HepG2 (cell line): ENCODE measurements at regions not wholly inside any gene's neighbourhood (a gene's known extent, or its start where the extent isn't known, plus 50 kb on each side); places are given as distances from the start of the nearest gene placed in this dataset.

Experiments used
- ATAC-seq: fragments of 200-7000 bp; cut with Tn5 transposase; 3 replicates; pipeline ENCODE4 v1.9.1; 2020; ENCODE audit warnings: mild to moderate bottlenecking, moderate library complexity
- BruUV-seq: library from RNA; stranded (reverse); fragments of 400-500 nt; replicated peaks from 2 replicates; lab custom pipeline; 2021; lab: Mats Ljungman, UMichigan
- CTCF ChIA-PET: fragments of 300-600 bp; formaldehyde crosslinking; extraction: SDS; loops from one replicate; lab custom pipeline; 2021; ENCODE audit warnings: low total read pairs, inconsistent platforms, low intra/inter-chr PET ratio; lab: Yijun Ruan, JAX
- POLR2A ChIA-PET: fragments of 350-600 bp; sonication (Branson Sonifier 250); formaldehyde crosslinking; loops from one replicate; lab custom pipeline; 2020; ENCODE audit warnings: antibody characterized with exemption, inconsistent platforms; lab: Yijun Ruan, JAX
- DNase-seq: peaks from one replicate; pipeline ENCODE4 v3.0.0-alpha.2; 2015; ENCODE audit warnings: low spot score
- FAIRE-seq: peaks from 3 replicates; lab custom pipeline; 2011; peaks lifted over from hg19 to GRCh38; lab: Jason Lieb, UNC
- H2AFZ ChIP-seq: one replicate; pipeline ENCODE4 v1.6.1; 2011; ENCODE audit warnings: low read length, inconsistent platforms
- H3K27ac ChIP-seq: fragments of 300-600 bp; 3 replicates; pipeline ENCODE4 v1.8.0; 2011; ENCODE audit warnings: mixed run types, mild to moderate bottlenecking, mixed read lengths, low read length, inconsistent platforms; ENCODE audit not compliant: insufficient read depth; ENCODE audit errors: extremely low read length
- H3K27me3 ChIP-seq, 2 experiments: fragments of 200-600 bp in 1 of 2; 2 replicates in 1 of 2; 3 replicates in 1 of 2; pipeline versions ENCODE4 v1.6.0 to v1.8.0; 2011; ENCODE audit warnings: low read length in 2 of 2, mild to moderate bottlenecking in 2 of 2, moderate library complexity in 2 of 2, inconsistent platforms in 1 of 2; ENCODE audit not compliant: insufficient read depth in 2 of 2, control insufficient read depth in 1 of 2
- H3K36me3 ChIP-seq, 2 experiments: fragments of 200-600 bp in 1 of 2; replicated peaks in 1 of 2; 2 replicates in 1 of 2; 3 replicates in 1 of 2; pipeline versions ENCODE4 v1.5.1 to v1.8.0; 2011; ENCODE audit warnings: low read length in 2 of 2, inconsistent platforms in 1 of 2; ENCODE audit not compliant: insufficient read depth in 2 of 2, control insufficient read depth in 1 of 2
- H3K4me1 ChIP-seq: 2 replicates; pipeline ENCODE4 v1.5.1; 2012; ENCODE audit warnings: low read length, inconsistent platforms; ENCODE audit not compliant: insufficient read depth
- H3K4me2 ChIP-seq: 2 replicates; pipeline ENCODE4 v1.6.0; 2011; ENCODE audit warnings: low read depth, low read length, inconsistent platforms
- H3K4me3 ChIP-seq, 3 experiments: fragments of 200-600 bp in 1 of 3; sonication (generic), shearing (Covaris generic) in 1 of 3; replicated peaks in 1 of 3; 2 replicates each; pipeline ENCODE4 v1.5.1; 2011 to 2016; ENCODE audit warnings: low read length in 3 of 3, inconsistent platforms in 2 of 3, low read depth in 2 of 3, mild to moderate bottlenecking in 2 of 3, control low read depth in 1 of 3, mixed read lengths in 1 of 3; ENCODE audit not compliant: insufficient read depth in 1 of 3
- H3K79me2 ChIP-seq: one replicate; pipeline ENCODE4 v1.6.1; 2011; ENCODE audit warnings: low read length, inconsistent platforms; ENCODE audit not compliant: insufficient read depth
- H3K9ac ChIP-seq: 2 replicates; pipeline ENCODE4 v1.6.0; 2011; ENCODE audit warnings: mild to moderate bottlenecking, low read depth, low read length, inconsistent platforms; ENCODE audit not compliant: insufficient read depth
- H3K9me3 ChIP-seq: 2 replicates; pipeline ENCODE4 v1.5.1; 2012; ENCODE audit warnings: mild to moderate bottlenecking, low read length
- H4K20me1 ChIP-seq: 2 replicates; pipeline ENCODE4 v1.6.0; 2011; ENCODE audit warnings: inconsistent platforms, mild to moderate bottlenecking, low read length, moderate library complexity; ENCODE audit not compliant: insufficient read depth
- ARNT2 ChIP-seq: sonication (generic); formaldehyde crosslinking; IDR thresholded peaks from 2 replicates; pipeline ENCODE4 v1.8.0; 2022; ENCODE audit warnings: mild to moderate bottlenecking, low read depth, missing genetic modification reagents, moderate library complexity
- FOXK1 ChIP-seq: sonication (generic); formaldehyde crosslinking; IDR thresholded peaks from 2 replicates; pipeline ENCODE4 v1.4.0; 2020; ENCODE audit warnings: low read depth, missing genetic modification reagents, borderline replicate concordance
- GATAD2A ChIP-seq: IDR thresholded peaks from 2 replicates; pipeline ENCODE4 v1.6.1; 2016
- GLI4 ChIP-seq: sonication (generic); formaldehyde crosslinking; IDR thresholded peaks from 2 replicates; pipeline ENCODE4 v1.5.1; 2020; ENCODE audit warnings: missing genetic modification reagents, mild to moderate bottlenecking, moderate library complexity, borderline replicate concordance
- KDM4B ChIP-seq: sonication (generic); formaldehyde crosslinking; IDR thresholded peaks from 2 replicates; pipeline ENCODE4 v1.4.0; 2020; ENCODE audit warnings: missing genetic modification reagents
- MIXL1 ChIP-seq: IDR thresholded peaks from 2 replicates; pipeline ENCODE4 v1.6.1; 2016
- SMAD3 ChIP-seq: sonication (generic); formaldehyde crosslinking; IDR thresholded peaks from 2 replicates; pipeline ENCODE4 v1.4.0; 2020; ENCODE audit warnings: missing genetic modification reagents
- SP1 ChIP-seq, 2 experiments: fragments of 450-650 bp in 1 of 2; sonication (generic) in 1 of 2; formaldehyde crosslinking in 1 of 2; IDR thresholded peaks; 2 replicates each; pipeline versions ENCODE4 v1.4.0 to v1.6.1; 2016 to 2020; ENCODE audit warnings: missing genetic modification reagents in 1 of 2
- SUZ12 ChIP-seq: fragments of 150-350 bp; IDR thresholded peaks from 2 replicates; pipeline ENCODE4 v1.6.1; 2014; ENCODE audit warnings: low read depth, low read length
- TCF12 ChIP-seq, 2 experiments: fragments of 450-650 bp in 1 of 2; sonication (generic) in 1 of 2; formaldehyde crosslinking in 1 of 2; IDR thresholded peaks; 2 replicates each; pipeline versions ENCODE4 v1.6.1 to v1.8.0; 2017 to 2022; ENCODE audit warnings: antibody characterized with exemption in 1 of 2, mild to moderate bottlenecking in 1 of 2, missing genetic modification reagents in 1 of 2, moderate library complexity in 1 of 2
- ZMAT3 ChIP-seq: sonication (generic); formaldehyde crosslinking; conservative IDR thresholded peaks from 2 replicates; pipeline ENCODE4 v1.7.0; 2021; ENCODE audit warnings: missing genetic modification reagents
- ZNF253 ChIP-seq: sonication (generic); formaldehyde crosslinking; IDR thresholded peaks from 2 replicates; pipeline ENCODE4 v1.8.0; 2022; ENCODE audit warnings: mild to moderate bottlenecking, missing genetic modification reagents, borderline replicate concordance
- ZNF652 ChIP-seq: IDR thresholded peaks from 2 replicates; pipeline ENCODE4 v1.6.1; 2016; ENCODE audit warnings: low read depth, borderline replicate concordance
- ZSCAN9 ChIP-seq: IDR thresholded peaks from 2 replicates; pipeline ENCODE4 v1.6.1; 2016; ENCODE audit warnings: borderline replicate concordance
- WGBS: methylation state at CpG from one replicate; pipeline ENCODE4 v1.1.6; 2017; ENCODE audit warnings: low lambda C conversion rate; 5-methylcytosine and 5-hydroxymethylcytosine counted together
- in situ Hi-C: cut with HindIII; loops from 2 replicates; pipeline ENCODE4 v1.10.0; 2017; ENCODE audit warnings: low pct_unique_long_range_greater_than_20kb; ENCODE audit not compliant: extremely low pct_ligation_motif_present
- intact Hi-C: fragments of 100-400 bp; cut with micrococcal nuclease; formaldehyde crosslinking; loops from one replicate; pipeline ENCODE4 v1.10.0; 2022; ENCODE audit not compliant: unreplicated experiment
- TF ChIP-seq, protein P1 (sequence below): sonication (generic); formaldehyde crosslinking; IDR thresholded peaks from 2 replicates; pipeline ENCODE4 v1.5.0; 2020; ENCODE audit warnings: missing genetic modification reagents
- TF ChIP-seq, protein P2 (sequence below): sonication (generic); formaldehyde crosslinking; IDR thresholded peaks from 2 replicates; pipeline ENCODE4 v1.8.1; 2022; ENCODE audit warnings: low read depth, mild to moderate bottlenecking, missing genetic modification reagents
- TF ChIP-seq, protein P3 (sequence below): sonication (generic); formaldehyde crosslinking; IDR thresholded peaks from 2 replicates; pipeline ENCODE4 v1.4.0; 2020; ENCODE audit warnings: missing genetic modification reagents

DNA sequence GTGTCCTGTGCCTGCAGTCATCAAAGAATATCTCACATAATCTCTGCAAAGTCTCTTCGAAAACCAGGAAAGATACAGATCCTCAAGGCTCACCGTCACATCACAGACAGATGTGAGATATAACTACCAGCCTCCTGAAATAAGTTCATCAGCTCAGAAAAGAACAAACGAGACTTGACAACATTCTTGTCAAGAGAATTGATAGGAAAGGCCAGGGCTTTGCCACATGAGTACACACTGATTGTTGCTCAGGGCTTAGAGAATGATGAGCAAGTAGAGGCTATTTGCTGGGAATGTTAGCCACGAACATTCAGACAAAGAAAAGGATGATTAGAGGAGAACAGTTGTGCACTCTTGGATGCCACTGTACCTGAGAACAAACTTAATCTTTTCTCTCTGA lies 535.1 kb downstream of the ELAVL2 start:
- ChIA-PET CTCF (no interaction called here), POLR2A (no interaction called here)
- Histone ChIP-seq H3K9ac (no peak overlapping the region), H4K20me1 (no peaks in the 10 kb centered on the region), H3K27me3 (no peaks in the 10 kb centered on the region), H3K4me1 (no peaks in the 10 kb centered on the region), H3K4me2 (no peak overlapping the region), H3K79me2 (no peaks in the 10 kb centered on the region), H3K9me3 (peaks cover 12% of the 10 kb centered on the region), H2AFZ (no peak overlapping the region)
- 31% methylated on average over 4 of the region's 4 CpGs for WGBS
- ATAC-seq: no peak
- intact Hi-C loops: no loop called here
- no peak for FAIRE-seq
- DNase-seq: no peak
- in situ Hi-C loops: no loop called here
- TF ChIP-seq ZNF253 (CRISPR knock-in tag): no peak
- TF ChIP-seq, protein P1, sequence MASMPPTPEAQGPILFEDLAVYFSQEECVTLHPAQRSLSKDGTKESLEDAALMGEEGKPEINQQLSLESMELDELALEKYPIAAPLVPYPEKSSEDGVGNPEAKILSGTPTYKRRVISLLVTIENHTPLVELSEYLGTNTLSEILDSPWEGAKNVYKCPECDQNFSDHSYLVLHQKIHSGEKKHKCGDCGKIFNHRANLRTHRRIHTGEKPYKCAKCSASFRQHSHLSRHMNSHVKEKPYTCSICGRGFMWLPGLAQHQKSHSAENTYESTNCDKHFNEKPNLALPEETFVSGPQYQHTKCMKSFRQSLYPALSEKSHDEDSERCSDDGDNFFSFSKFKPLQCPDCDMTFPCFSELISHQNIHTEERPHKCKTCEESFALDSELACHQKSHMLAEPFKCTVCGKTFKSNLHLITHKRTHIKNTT (CRISPR knock-in tag): no peak
- TF ChIP-seq, protein P2, sequence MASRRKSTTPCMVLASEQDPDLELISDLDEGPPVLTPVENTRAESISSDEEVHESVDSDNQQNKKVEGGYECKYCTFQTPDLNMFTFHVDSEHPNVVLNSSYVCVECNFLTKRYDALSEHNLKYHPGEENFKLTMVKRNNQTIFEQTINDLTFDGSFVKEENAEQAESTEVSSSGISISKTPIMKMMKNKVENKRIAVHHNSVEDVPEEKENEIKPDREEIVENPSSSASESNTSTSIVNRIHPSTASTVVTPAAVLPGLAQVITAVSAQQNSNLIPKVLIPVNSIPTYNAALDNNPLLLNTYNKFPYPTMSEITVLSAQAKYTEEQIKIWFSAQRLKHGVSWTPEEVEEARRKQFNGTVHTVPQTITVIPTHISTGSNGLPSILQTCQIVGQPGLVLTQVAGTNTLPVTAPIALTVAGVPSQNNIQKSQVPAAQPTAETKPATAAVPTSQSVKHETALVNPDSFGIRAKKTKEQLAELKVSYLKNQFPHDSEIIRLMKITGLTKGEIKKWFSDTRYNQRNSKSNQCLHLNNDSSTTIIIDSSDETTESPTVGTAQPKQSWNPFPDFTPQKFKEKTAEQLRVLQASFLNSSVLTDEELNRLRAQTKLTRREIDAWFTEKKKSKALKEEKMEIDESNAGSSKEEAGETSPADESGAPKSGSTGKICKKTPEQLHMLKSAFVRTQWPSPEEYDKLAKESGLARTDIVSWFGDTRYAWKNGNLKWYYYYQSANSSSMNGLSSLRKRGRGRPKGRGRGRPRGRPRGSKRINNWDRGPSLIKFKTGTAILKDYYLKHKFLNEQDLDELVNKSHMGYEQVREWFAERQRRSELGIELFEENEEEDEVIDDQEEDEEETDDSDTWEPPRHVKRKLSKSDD (CRISPR knock-in tag): no peak
- no peak for TF ChIP-seq ARNT2 (CRISPR knock-in tag)
- TF ChIP-seq KDM4B (CRISPR knock-in tag): no peak
- TF ChIP-seq GATAD2A (CRISPR knock-in tag): no peak
- TF ChIP-seq ZSCAN9 (CRISPR knock-in tag): no peak
- TF ChIP-seq TCF12 (IDR thresholded peaks at IDR 0.05): no peak
- no peak for TF ChIP-seq TCF12 (CRISPR knock-in tag; IDR thresholded peaks at IDR 0.05)
- TF ChIP-seq ZMAT3: no peak
- TF ChIP-seq SMAD3 (CRISPR knock-in tag): no peak
- no peak for TF ChIP-seq ZNF652 (CRISPR knock-in tag)
- TF ChIP-seq, protein P3, sequence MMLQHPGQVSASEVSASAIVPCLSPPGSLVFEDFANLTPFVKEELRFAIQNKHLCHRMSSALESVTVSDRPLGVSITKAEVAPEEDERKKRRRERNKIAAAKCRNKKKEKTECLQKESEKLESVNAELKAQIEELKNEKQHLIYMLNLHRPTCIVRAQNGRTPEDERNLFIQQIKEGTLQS: no peak
- no peak for TF ChIP-seq SUZ12
- TF ChIP-seq FOXK1 (CRISPR knock-in tag): no peak
- TF ChIP-seq SP1 (IDR thresholded peaks at IDR 0.05): no peak
- TF ChIP-seq SP1 (CRISPR knock-in tag; IDR thresholded peaks at IDR 0.05): no peak
- no peak for TF ChIP-seq MIXL1 (CRISPR knock-in tag)
- TF ChIP-seq GLI4: no peak
- TF ChIP-seq, all 625 proteins: peak for 0
- Histone ChIP-seq H3K27ac (no peak overlapping the region), H3K36me3 (no peaks in the 10 kb centered on the region), H3K4me3 (no peak overlapping the region)
- BruUV-seq: no TSS peak
